ENCODE measurements at regions not wholly inside any gene's neighbourhood (a gene's known extent, or its start where the extent isn't known, plus 50 kb on each side); places are given as distances from the start of the nearest gene placed in this dataset.
"Not testable (repeated sequence)": the region's sequence is repeated elsewhere in the genome, so short reads cannot be mapped to it uniquely, and the experiment has no call there.

DNA sequence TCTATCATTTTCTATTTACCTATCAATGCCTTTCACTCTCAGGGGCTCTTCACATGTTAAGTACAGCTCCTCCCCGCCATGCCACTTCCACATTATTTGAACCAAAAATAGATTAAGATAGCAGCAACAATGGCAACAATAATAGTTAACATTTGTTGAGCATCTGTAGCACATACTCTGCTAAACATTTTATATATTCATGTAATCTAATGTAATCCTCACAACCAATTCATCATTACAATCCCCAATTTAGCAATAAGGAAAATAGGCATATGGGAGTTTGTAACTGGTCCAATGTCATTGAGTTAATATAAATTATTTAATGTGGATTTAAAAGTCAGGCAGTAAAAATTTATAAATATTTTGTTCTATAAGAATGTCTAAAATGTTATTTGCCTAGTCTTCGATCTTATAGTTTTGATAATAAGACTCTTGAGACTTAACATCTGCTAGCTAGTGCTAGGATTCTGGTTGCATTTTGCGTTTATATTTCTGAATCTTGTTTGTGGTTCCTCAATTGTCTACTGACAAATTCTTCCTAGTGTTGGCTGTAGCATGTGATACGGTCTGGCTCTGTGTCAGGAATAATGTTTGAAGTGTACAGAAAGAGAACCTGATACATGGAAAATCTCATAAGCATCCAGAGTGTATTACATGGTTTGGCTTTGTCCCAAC lies 621.5 kb upstream of the LUZP2 start:
- TF ChIP-seq, protein P1, sequence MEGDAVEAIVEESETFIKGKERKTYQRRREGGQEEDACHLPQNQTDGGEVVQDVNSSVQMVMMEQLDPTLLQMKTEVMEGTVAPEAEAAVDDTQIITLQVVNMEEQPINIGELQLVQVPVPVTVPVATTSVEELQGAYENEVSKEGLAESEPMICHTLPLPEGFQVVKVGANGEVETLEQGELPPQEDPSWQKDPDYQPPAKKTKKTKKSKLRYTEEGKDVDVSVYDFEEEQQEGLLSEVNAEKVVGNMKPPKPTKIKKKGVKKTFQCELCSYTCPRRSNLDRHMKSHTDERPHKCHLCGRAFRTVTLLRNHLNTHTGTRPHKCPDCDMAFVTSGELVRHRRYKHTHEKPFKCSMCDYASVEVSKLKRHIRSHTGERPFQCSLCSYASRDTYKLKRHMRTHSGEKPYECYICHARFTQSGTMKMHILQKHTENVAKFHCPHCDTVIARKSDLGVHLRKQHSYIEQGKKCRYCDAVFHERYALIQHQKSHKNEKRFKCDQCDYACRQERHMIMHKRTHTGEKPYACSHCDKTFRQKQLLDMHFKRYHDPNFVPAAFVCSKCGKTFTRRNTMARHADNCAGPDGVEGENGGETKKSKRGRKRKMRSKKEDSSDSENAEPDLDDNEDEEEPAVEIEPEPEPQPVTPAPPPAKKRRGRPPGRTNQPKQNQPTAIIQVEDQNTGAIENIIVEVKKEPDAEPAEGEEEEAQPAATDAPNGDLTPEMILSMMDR (IDR thresholded peaks at IDR 0.05; ENCODE audit: insufficient read depth, low read depth, low read length): no peak
- H3K4me3 ChIP-seq (ENCODE audit: low read depth, low read length): no peak overlapping the region
- DNase-seq (ENCODE audit: low read depth): no peak

DNA sequence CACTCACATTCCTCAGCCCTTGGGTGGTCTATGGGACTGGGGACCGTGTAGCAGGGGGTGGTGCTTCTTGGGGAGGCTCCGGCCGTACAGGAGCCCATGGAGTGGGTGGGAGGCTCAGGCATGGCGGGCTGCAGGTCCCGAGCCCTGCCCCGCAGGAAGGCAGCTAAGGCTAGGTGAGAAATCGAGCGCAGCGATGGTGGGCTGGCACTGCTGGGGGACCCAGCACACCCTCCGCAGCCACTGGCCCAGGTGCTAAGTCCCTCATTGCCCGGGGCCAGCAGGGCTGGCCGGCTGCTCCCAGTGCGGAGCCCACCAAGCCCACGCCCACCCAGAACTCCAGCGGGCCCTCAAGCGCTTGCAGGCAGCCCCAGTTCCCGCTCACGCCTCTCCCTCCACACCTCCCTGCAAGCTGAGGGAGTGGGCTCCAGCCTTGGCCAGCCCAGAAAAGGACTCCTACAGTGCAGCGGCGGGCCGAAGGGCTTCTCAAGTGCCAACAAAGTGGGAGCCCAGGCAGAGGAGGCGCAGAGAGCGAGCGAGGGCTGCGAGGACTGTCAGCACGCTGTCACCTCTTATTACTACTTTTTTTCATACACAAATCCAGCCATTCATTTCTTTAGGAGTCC lies 613.3 kb upstream of the LUZP2 start:
- DNase-seq (ENCODE audit: low read depth); H3K4me3 ChIP-seq (ENCODE audit: low read depth, low read length): not testable (repeated sequence)

DNA sequence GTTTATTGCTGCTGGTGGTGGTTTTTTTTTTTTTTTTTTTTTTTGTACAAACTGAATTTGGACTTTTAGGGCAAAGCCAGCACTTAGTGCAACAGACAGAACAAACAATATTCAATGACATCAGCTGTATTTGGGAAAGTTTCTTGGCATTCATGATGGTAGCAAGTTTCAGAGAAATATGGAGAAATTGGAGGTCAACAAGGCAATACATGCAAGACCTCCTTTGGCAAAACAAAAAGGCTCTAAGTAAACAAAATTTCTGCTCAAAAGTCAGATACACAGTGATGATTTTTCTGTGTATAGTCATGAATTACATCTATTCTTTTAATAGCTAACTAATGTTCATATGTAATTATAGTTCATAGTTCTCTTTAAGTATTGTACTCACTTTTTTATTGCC lies 612.5 kb upstream of the LUZP2 start:
- TF ChIP-seq, protein P1 (IDR thresholded peaks at IDR 0.05; ENCODE audit: insufficient read depth, low read depth, low read length): no peak
- DNase-seq (ENCODE audit: low read depth): no peak

DNA sequence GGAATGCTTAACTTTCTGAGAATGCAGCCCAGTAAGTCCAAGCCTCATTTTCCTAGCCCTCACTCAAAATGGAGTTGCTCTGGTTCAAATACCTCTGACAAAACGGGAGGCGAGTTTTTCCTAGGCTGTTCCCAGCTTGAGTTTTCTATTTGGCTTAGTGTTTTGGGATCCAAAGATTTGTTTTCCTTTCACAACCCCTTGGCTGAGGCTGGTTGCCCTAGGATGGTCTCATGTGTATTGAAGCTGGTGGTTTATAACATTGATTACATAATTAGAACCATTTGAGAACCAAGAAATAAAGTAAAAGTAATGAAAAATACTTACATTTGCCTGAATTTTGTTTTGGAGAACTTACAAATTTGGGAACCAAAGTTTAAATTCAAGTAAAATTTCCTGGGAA lies 611.1 kb upstream of the LUZP2 start:
- no peak for DNase-seq (ENCODE audit: low read depth)
- TF ChIP-seq, protein P1 (IDR thresholded peaks at IDR 0.05; ENCODE audit: insufficient read depth, low read depth, low read length): no peak
- H3K4me3 ChIP-seq (ENCODE audit: low read depth, low read length): no peak overlapping the region

More for the DNA sequence above, 612.5 kb upstream of the LUZP2 start:
- H3K4me3 ChIP-seq (ENCODE audit: low read depth, low read length): no peak overlapping the region

DNA sequence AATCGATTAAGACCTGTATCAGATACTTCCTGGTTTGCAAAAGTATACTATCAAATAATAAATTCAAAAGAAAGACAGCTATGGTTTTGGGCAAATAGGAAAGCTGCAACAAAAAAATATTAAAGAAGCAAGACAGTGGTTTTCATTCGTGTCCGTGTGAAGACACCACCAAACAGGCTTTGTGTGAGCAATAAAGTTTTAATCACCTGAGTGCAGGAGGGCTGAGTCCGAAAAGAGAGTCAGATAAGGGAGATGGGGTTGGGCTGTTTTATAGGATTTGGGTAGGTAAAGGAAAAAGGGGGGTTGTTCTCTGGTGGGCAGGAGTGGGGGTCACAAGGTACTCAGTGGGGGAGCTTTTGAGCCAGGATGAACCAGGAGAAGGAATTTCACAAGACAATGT lies 609.7 kb upstream of the LUZP2 start:
- H3K4me3 ChIP-seq (ENCODE audit: low read depth, low read length); DNase-seq (ENCODE audit: low read depth): not testable (repeated sequence)

DNA sequence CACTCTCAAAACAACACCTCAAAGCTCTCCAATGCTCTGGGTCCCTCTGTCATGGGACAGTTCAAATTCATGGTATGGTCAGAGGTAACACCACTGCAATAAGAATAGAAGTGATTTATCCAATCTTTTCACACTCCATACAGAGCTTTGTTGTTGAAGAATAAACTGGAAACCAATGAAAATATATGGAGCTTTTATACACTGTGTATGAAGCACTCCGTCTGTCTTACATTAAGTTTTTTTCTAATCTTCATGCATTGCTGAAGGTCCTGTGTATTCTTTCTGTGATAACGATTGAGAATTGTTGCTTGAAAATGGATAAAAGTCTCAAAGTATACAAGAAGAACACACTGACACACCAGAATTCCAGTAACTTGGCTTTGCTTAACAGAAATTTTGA lies 603.7 kb upstream of the LUZP2 start:
- TF ChIP-seq, protein P1 (IDR thresholded peaks at IDR 0.05; ENCODE audit: insufficient read depth, low read depth, low read length): no peak
- no peak for DNase-seq (ENCODE audit: low read depth)
- H3K4me3 ChIP-seq (ENCODE audit: low read depth, low read length): no peak overlapping the region

DNA sequence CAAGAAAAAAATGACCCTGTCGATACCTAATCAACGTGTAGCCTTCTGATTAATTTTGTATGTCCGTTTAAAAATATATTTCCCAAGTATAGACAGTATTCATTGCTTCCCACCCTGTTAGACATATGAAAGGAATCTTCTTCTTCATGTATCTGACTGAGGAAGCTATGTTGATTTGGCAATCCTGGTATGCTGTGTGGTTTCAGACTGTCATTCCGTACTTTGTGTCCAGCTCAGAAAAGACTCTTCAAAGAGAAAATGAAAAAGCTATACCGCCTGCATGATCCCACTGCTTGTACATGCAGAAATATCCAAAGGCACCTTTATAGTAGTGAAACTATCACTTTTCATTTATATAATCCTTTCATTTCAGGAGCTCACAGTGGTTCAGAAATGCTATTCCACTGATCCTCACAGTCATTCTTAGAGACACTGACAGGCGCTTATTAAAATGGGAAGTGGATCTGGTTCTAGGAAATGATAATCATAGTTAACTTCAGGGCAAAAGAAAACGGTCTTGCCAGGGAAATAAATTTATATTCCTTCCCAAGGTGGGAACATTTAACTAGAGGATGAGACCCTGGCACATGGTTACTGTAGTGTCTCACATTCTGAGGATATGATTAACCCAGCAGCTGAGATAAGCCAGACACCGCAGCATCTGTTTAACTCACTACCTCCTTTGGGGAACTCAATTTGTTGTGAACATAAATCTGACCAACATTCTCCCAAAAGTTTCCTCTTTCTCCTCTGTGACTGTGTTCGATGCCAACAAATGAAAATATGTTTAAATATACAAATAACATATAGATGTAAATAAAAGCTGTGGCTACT lies 599.2 kb upstream of the LUZP2 start:
- DNase-seq (ENCODE audit: low read depth): peak; percentile 91
- H3K4me3 ChIP-seq (ENCODE audit: low read depth, low read length): peak overlapping the region; percentile 31
- TF ChIP-seq, protein P1 (IDR thresholded peaks at IDR 0.05; ENCODE audit: insufficient read depth, low read depth, low read length): no peak
